Lung (tissue), 11 donors: ENCODE measurements at regions not wholly inside any gene's neighbourhood (a gene's known extent, or its start where the extent isn't known, plus 50 kb on each side); places are given as distances from the start of the nearest gene placed in this dataset.

Source experiments
- ATAC-seq: fragments of 200-7000 bp; cut with Tn5 transposase; one replicate; pipeline ENCODE4 v1.9.1; 2020; ENCODE audit warnings: moderate number of reproducible peaks; ENCODE audit not compliant: insufficient read depth, low FRiP score
- DNase-seq, 3 donors: peaks; one replicate each; pipeline ENCODE4 v3.0.0-alpha.2; 2013 to 2017
- H3K27ac ChIP-seq, 2 donors: one replicate each; pipeline ENCODE4 v1.5.1; 2013; ENCODE audit warnings: mild to moderate bottlenecking in 2 of 2, moderate library complexity in 2 of 2, control low read depth in 1 of 2, inconsistent platforms in 1 of 2, low read depth in 1 of 2, low read length in 1 of 2
- H3K27me3 ChIP-seq, 3 donors: one replicate each; pipeline ENCODE4 v1.5.1; 2013; ENCODE audit warnings: low read length in 2 of 3; ENCODE audit not compliant: control insufficient read depth in 3 of 3, insufficient read depth in 3 of 3
- H3K36me3 ChIP-seq, 4 donors: one replicate each; pipeline ENCODE4 v1.5.1; 2013; ENCODE audit warnings: low read length in 4 of 4, mild to moderate bottlenecking in 1 of 4, moderate library complexity in 1 of 4; ENCODE audit not compliant: control insufficient read depth in 4 of 4, insufficient read depth in 4 of 4
- H3K4me1 ChIP-seq, 5 donors: one replicate each; pipeline ENCODE4 v1.5.1; 2013; ENCODE audit warnings: low read length in 5 of 5, mild to moderate bottlenecking in 2 of 5, moderate library complexity in 1 of 5; ENCODE audit not compliant: control insufficient read depth in 5 of 5, insufficient read depth in 5 of 5
- H3K4me3 ChIP-seq: one replicate; pipeline ENCODE4 v1.5.1; 2013; ENCODE audit warnings: mild to moderate bottlenecking, control low read depth, moderate library complexity
- H3K9ac ChIP-seq, 2 donors: one replicate each; pipeline ENCODE4 v1.5.1; 2013; ENCODE audit warnings: low read length in 2 of 2, control low read depth in 1 of 2; ENCODE audit not compliant: insufficient read depth in 1 of 2
- H3K9me3 ChIP-seq, 4 donors: one replicate each; pipeline ENCODE4 v1.5.1; 2013; ENCODE audit warnings: low read length in 3 of 4, mild to moderate bottlenecking in 1 of 4, moderate library complexity in 1 of 4; ENCODE audit not compliant: control insufficient read depth in 4 of 4, insufficient read depth in 3 of 4
- CTCF ChIP-seq: IDR thresholded peaks from 2 replicates; pipeline ENCODE4 v1.5.1; 2012; ENCODE audit warnings: mild to moderate bottlenecking; ENCODE audit errors: control extremely low read depth, extremely low read depth
- WGBS, 2 donors: extraction: QIAGEN DNeasy Blood & Tissue Kit; methylation state at CpG; one replicate each; pipeline ENCODE4 v1.1.7; 2013; 5-methylcytosine and 5-hydroxymethylcytosine counted together
- donor health status: control.
- donor health status: control.
- donor health status: Bipolar disorder and iron deficiency.
- donor health status: healthy.
- donor health status: DM: yes; HTN: yes; CAD: no.

DNA sequence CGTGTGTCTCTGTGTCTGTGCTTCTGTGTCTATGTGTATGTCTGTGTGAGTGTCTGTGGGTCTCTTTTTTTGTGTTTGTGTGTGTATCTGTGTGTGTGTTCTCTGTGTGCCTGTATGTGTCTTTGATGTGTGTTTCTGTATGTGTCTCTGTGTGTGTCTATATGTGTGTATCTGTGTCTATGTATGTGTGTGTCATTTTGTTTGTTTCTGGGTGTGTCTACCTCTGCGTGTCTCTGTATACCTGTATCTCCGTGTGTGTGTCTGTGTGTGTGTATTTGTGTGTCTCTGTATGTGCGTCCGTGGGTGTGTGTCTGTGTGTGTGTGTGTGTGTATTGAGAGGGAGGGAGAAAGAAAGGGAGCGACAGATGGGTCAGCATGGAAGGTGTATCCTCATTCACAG lies 106.3 kb upstream of the TRABD2B start:
- Histone ChIP-seq H3K9ac (no peak overlapping the region), H3K4me3 (no peak overlapping the region), H3K9me3 (peaks cover 0 to 2% (median 0%) of the 10 kb centered on the region in 4 donors), H3K27ac (no peak overlapping the region), H3K4me1 (peaks cover 0 to 7% (median 0%) of the 10 kb centered on the region in 5 donors), H3K36me3 (no peaks in the 10 kb centered on the region), H3K27me3 (no peaks in the 10 kb centered on the region)
- no peak for DNase-seq
- WGBS, 2 donors = 91 to 96% methylated on average over 6 of the region's 6 CpGs
- no peak for ATAC-seq
- no peak for TF ChIP-seq CTCF

DNA sequence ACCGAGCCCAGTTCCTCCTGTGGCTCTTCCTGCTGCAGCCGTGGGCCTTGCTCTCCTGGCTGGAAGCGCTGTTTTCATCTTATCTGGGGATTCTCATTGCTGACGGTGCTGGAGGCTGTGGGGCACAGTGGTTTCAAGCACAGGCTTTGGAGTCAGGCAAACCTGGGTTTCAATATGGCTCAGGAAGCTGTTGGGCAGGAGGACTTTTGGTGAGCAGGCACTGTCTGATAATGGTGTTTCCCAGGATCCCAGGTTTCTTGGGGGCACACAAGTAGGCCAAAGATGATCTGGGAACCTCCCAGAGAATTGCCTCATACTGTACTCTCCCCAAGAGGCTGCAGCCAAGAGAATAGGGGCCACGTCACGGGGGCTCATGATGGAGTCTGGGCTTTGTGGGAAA lies 105.6 kb upstream of the TRABD2B start:
- DNase-seq = no peak
- TF ChIP-seq CTCF = no peak
- Histone ChIP-seq H3K4me3 (no peak overlapping the region), H3K36me3 (no peaks in the 10 kb centered on the region), H3K4me1 (peaks cover 0 to 7% (median 0%) of the 10 kb centered on the region in 5 donors), H3K27me3 (peaks cover 0 to 3% (median 0%) of the 10 kb centered on the region in 3 donors), H3K9ac (no peak overlapping the region), H3K27ac (no peak overlapping the region), H3K9me3 (peaks cover 0 to 2% (median 0%) of the 10 kb centered on the region in 4 donors)
- WGBS, 2 donors = 75 to 80% methylated on average over 6 of the region's 6 CpGs
- no peak for ATAC-seq

- no peak overlapping the region for H3K4me3 ChIP-seq
- 36 to 61% methylated on average over 10 of the region's 10 CpGs for WGBS, 2 donors
- TF ChIP-seq CTCF = no peak
- no peak overlapping the region for H3K27ac ChIP-seq
- H3K9me3 ChIP-seq = peaks cover 0 to 4% (median 0%) of the 10 kb centered on the region in 4 donors
- ATAC-seq (no peak), DNase-seq (no peak)
- no peak overlapping the region for H3K9ac ChIP-seq
- peaks cover 0 to 7% (median 0%) of the 10 kb centered on the region in 5 donors for H3K4me1 ChIP-seq
- no peaks in the 10 kb centered on the region for H3K36me3 ChIP-seq
- H3K27me3 ChIP-seq = peaks cover 0 to 5% (median 0%) of the 10 kb centered on the region in 3 donors
Measured at GRCh38 chr1:48099072-48099773, 102.0 kb upstream of the TRABD2B start.
